GM12875 (cell line): ENCODE measurements at regions not wholly inside any gene's neighbourhood (a gene's known extent, or its start where the extent isn't known, plus 50 kb on each side); places are given as distances from the start of the nearest gene placed in this dataset.

Source experiments
- H3K4me3 ChIP-seq: one replicate; pipeline ENCODE4 v1.5.1; 2011; ENCODE audit warnings: low read depth, low read length, control low read depth
- TF ChIP-seq, protein P1 (sequence below): IDR thresholded peaks from 2 replicates; pipeline ENCODE4 v1.5.1; 2011; ENCODE audit warnings: low read depth, mild to moderate bottlenecking, control low read depth, inconsistent platforms, low read length, moderate library complexity, borderline replicate concordance; ENCODE audit not compliant: insufficient read depth

DNA sequence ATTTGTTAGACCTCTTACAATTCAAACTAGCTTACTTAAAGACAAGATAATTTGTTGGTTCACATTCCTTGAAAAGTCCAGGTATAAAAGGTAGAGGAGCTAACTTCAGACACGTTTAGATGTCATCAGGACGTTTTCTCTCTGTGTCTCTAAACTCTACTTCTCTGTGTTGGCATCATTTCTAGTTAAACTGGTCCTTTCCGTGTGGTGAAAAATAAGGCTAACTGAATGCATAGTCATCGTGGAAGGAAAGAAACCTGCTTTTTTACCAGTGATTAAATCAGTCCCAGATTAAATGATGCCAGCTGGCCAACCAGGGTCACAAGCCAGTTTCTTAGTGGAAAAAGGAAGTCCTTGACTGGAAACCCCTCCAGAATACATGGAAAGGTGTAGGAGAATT, 168.4 kb upstream of the AHI1 start:
- TF ChIP-seq, protein P1, sequence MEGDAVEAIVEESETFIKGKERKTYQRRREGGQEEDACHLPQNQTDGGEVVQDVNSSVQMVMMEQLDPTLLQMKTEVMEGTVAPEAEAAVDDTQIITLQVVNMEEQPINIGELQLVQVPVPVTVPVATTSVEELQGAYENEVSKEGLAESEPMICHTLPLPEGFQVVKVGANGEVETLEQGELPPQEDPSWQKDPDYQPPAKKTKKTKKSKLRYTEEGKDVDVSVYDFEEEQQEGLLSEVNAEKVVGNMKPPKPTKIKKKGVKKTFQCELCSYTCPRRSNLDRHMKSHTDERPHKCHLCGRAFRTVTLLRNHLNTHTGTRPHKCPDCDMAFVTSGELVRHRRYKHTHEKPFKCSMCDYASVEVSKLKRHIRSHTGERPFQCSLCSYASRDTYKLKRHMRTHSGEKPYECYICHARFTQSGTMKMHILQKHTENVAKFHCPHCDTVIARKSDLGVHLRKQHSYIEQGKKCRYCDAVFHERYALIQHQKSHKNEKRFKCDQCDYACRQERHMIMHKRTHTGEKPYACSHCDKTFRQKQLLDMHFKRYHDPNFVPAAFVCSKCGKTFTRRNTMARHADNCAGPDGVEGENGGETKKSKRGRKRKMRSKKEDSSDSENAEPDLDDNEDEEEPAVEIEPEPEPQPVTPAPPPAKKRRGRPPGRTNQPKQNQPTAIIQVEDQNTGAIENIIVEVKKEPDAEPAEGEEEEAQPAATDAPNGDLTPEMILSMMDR: no peak
- H3K4me3 ChIP-seq: no peak overlapping the region

GRCh38 chr6:135667691-135668455, 170.3 kb upstream of the AHI1 start:
- TF ChIP-seq, protein P1: no peak
- no peak overlapping the region for H3K4me3 ChIP-seq

- TF ChIP-seq, protein P1: no peak
- no peak overlapping the region for H3K4me3 ChIP-seq
These were observed 174.7 kb upstream of the AHI1 start for GRCh38 chr6:135672256-135672655.

- no peak overlapping the region for H3K4me3 ChIP-seq
- TF ChIP-seq, protein P1: no peak
These were observed 176.2 kb upstream of the AHI1 start for GRCh38 chr6:135673501-135674309.

- TF ChIP-seq, protein P1: no peak
- H3K4me3 ChIP-seq: no peak overlapping the region
These were observed 176.5 kb upstream of the PDE7B start for GRCh38 chr6:135675026-135675425.

- TF ChIP-seq, protein P1: peak; percentile 20; the same call in 1 of the 2 replicates
- no peak overlapping the region for H3K4me3 ChIP-seq
These were observed 175.6 kb upstream of the PDE7B start for GRCh38 chr6:135675862-135676261.
